Ovary (tissue), 7 donors: ENCODE measurements at regions not wholly inside any gene's neighbourhood (a gene's known extent, or its start where the extent isn't known, plus 50 kb on each side); places are given as distances from the start of the nearest gene placed in this dataset.

ENCODE experiments used
- DNase-seq, 5 donors: peaks; one replicate each; pipeline ENCODE4 v3.0.0-alpha.2; 2019 to 2020
- H3K27ac ChIP-seq, 2 donors: fragments of 200-600 bp; one replicate each; pipeline versions ENCODE4 v1.5.1 to v1.8.0; 2019 to 2022
- H3K27me3 ChIP-seq: fragments of 200-600 bp; one replicate; pipeline ENCODE4 v1.8.0; 2022
- H3K36me3 ChIP-seq: fragments of 200-600 bp; sonication (generic); one replicate; pipeline ENCODE4 v1.5.1; 2019
- H3K4me1 ChIP-seq: one replicate; pipeline ENCODE4 v1.8.1; 2013; ENCODE audit warnings: mild to moderate bottlenecking, moderate library complexity; ENCODE audit not compliant: insufficient read depth
- H3K4me3 ChIP-seq: fragments of 200-600 bp; sonication (generic); one replicate; pipeline ENCODE4 v1.5.1; 2017
- H3K9me3 ChIP-seq, 2 donors: fragments of 200-600 bp in 1 of 2; sonication (generic) in 1 of 2; one replicate each; pipeline versions ENCODE4 v1.5.1 to v1.8.1; 2013 to 2019; ENCODE audit warnings: mild to moderate bottlenecking in 1 of 2, moderate library complexity in 1 of 2
- CTCF ChIP-seq, 3 donors: fragments of 450-650 bp in 2 of 3; fragments of 200-600 bp in 1 of 3; IDR thresholded peaks; one replicate each; pipeline versions ENCODE4 v1.5.1 to v1.8.0; 2016 to 2022; ENCODE audit warnings: antibody characterized with exemption in 3 of 3, mild to moderate bottlenecking in 1 of 3
- EP300 ChIP-seq: sonication (generic); formaldehyde crosslinking; IDR thresholded peaks from one replicate; pipeline ENCODE4 v1.6.1; 2017; ENCODE audit warnings: antibody characterized with exemption
- POLR2A ChIP-seq: fragments of 450-650 bp; IDR thresholded peaks from one replicate; pipeline ENCODE4 v1.6.1; 2017; ENCODE audit warnings: antibody characterized with exemption, mild to moderate bottlenecking, moderate library complexity
- WGBS, 3 donors: extraction: QIAGEN DNeasy Blood & Tissue Kit in 1 of 3; methylation state at CpG; one replicate each; pipeline versions ENCODE4 v1.1.5 to v1.1.7; 2013 to 2017; 5-methylcytosine and 5-hydroxymethylcytosine counted together
- intact Hi-C, 4 donors: fragments of 100-400 bp; cut with DNase I; formaldehyde crosslinking; loops; one replicate each; pipeline versions ENCODE4 v1.11.0 to v1.15.1; 2022 to 2023
- donor health status: DM: no; HTN: no; CAD: no; lungs with moderate emphysema.
- donor health status: DM: no; HTN: no; CAD: no.
- donor health status: Bipolar disorder and iron deficiency.
- donor health status: DM: no; HTN: no; CAD: no.
- donor health status: DM: yes; HTN: yes; CAD: no.

- TF ChIP-seq EP300 (no peak), POLR2A (no peak), CTCF (IDR thresholded peaks at IDR 0.05) (no peak)
- Histone ChIP-seq H3K4me1 (no peaks in the 10 kb centered on the region), H3K36me3 (no peaks in the 10 kb centered on the region), H3K4me3 (no peak overlapping the region), H3K9me3 (no peaks in the 10 kb centered on the region), H3K27me3 (no peaks in the 10 kb centered on the region), H3K27ac (no peak overlapping the region)
- DNase-seq: no peak
- WGBS, 3 donors: 56 to 79% (median 68%) methylated on average over 2 of the region's 2 CpGs
- intact Hi-C loops: no loop called here
Measured at GRCh38 chr11:23585416-23586104, 725.3 kb upstream of the CCDC179 start.

GRCh38 chr11:23586173-23586572 lies 725.9 kb upstream of the CCDC179 start:
- Histone ChIP-seq H3K27ac (no peak overlapping the region), H3K4me1 (no peaks in the 10 kb centered on the region), H3K27me3 (no peaks in the 10 kb centered on the region), H3K36me3 (no peaks in the 10 kb centered on the region), H3K4me3 (no peak overlapping the region), H3K9me3 (no peaks in the 10 kb centered on the region)
- no peak for DNase-seq
- intact Hi-C loops: no loop called here
- WGBS, 3 donors: 6 to 9% (median 6%) methylated on average over 1 of the region's 1 CpG
- TF ChIP-seq CTCF (IDR thresholded peaks at IDR 0.05) (no peak), EP300 (no peak), POLR2A (no peak)

GRCh38 chr11:23590596-23591308 lies 730.5 kb upstream of the CCDC179 start:
- H3K27ac ChIP-seq: no peak overlapping the region
- no peak for DNase-seq
- H3K36me3 ChIP-seq: no peaks in the 10 kb centered on the region
- no peaks in the 10 kb centered on the region for H3K9me3 ChIP-seq
- 49 to 77% (median 54%) methylated on average over 3 of the region's 3 CpGs for WGBS, 3 donors
- H3K27me3 ChIP-seq: no peaks in the 10 kb centered on the region
- H3K4me1 ChIP-seq: no peaks in the 10 kb centered on the region
- TF ChIP-seq CTCF (IDR thresholded peaks at IDR 0.05): no peak
- TF ChIP-seq POLR2A: no peak
- TF ChIP-seq EP300: no peak
- intact Hi-C loops: no loop called here
- no peak overlapping the region for H3K4me3 ChIP-seq

GRCh38 chr11:23594755-23595154 lies 734.5 kb upstream of the CCDC179 start:
- no peaks in the 10 kb centered on the region for H3K9me3 ChIP-seq
- no peak for DNase-seq
- no peaks in the 10 kb centered on the region for H3K36me3 ChIP-seq
- no peaks in the 10 kb centered on the region for H3K4me1 ChIP-seq
- intact Hi-C loops: no loop called here
- WGBS, 3 donors: 46 to 48% (median 46%) methylated on average over 3 of the region's 3 CpGs
- TF ChIP-seq EP300: no peak
- TF ChIP-seq CTCF (IDR thresholded peaks at IDR 0.05): no peak
- no peak overlapping the region for H3K4me3 ChIP-seq
- H3K27ac ChIP-seq: no peak overlapping the region
- H3K27me3 ChIP-seq: no peaks in the 10 kb centered on the region
